ENCODE measurements at regions not wholly inside any gene's neighbourhood (a gene's known extent, or its start where the extent isn't known, plus 50 kb on each side); places are given as distances from the start of the nearest gene placed in this dataset.

- H3K27me3 ChIP-seq, result no peaks in the 10 kb centered on the region
- TF ChIP-seq CTCF (IDR thresholded peaks at IDR 0.05; ENCODE audit: poor library complexity), result no peak
- H3K9me3 ChIP-seq (ENCODE audit: low read depth), result no peaks in the 10 kb centered on the region
- H3K79me2 ChIP-seq, result no peaks in the 10 kb centered on the region
- H3K27ac ChIP-seq, result no peak overlapping the region
- no peak overlapping the region for H2AFZ ChIP-seq
- H3K4me1 ChIP-seq (ENCODE audit: insufficient read depth), result peaks cover 8% of the 10 kb centered on the region
- H3K36me3 ChIP-seq (replicated peaks; ENCODE audit: insufficient read depth, low read depth), result no peaks in the 10 kb centered on the region
- H4K20me1 ChIP-seq (ENCODE audit: insufficient read depth, poor library complexity, severe bottlenecking), result no peaks in the 10 kb centered on the region
- WGBS (ENCODE audit: low lambda C conversion rate, missing lambda C conversion rate), result 87% methylated on average over 6 of the region's 6 CpGs
- H3K4me3 ChIP-seq, result no peak overlapping the region
- H3K9me2 ChIP-seq (replicated peaks; ENCODE audit: insufficient read depth), result no peaks in the 10 kb centered on the region
- no peak for DNase-seq (ENCODE audit: low spot score)
- no peak overlapping the region for H3K4me2 ChIP-seq
Observed at GRCh38 chr2:71833855-71834560, 313.7 kb downstream of the CYP26B1 start.

GRCh38 chr2:71833272-71833671 is 314.4 kb downstream of the CYP26B1 start:
- Histone ChIP-seq H4K20me1 (ENCODE audit: insufficient read depth, poor library complexity, severe bottlenecking) (no peaks in the 10 kb centered on the region), H3K9me2 (replicated peaks; ENCODE audit: insufficient read depth) (no peaks in the 10 kb centered on the region), H3K36me3 (replicated peaks; ENCODE audit: insufficient read depth, low read depth) (no peaks in the 10 kb centered on the region), H2AFZ (no peak overlapping the region), H3K4me1 (ENCODE audit: insufficient read depth) (peaks cover 8% of the 10 kb centered on the region), H3K4me2 (no peak overlapping the region), H3K9me3 (ENCODE audit: low read depth) (no peaks in the 10 kb centered on the region), H3K4me3 (no peak overlapping the region), H3K79me2 (no peaks in the 10 kb centered on the region), H3K27ac (no peak overlapping the region), H3K27me3 (no peaks in the 10 kb centered on the region)
- no peak for DNase-seq (ENCODE audit: low spot score)
- WGBS (ENCODE audit: low lambda C conversion rate, missing lambda C conversion rate), result 88% methylated on average over 4 of the region's 4 CpGs
- no peak for TF ChIP-seq EZH2phosphoT487 (IDR thresholded peaks at IDR 0.05; ENCODE audit: low read depth, severe bottlenecking, unreplicated experiment)
- no peak for TF ChIP-seq CTCF (IDR thresholded peaks at IDR 0.05; ENCODE audit: poor library complexity)
- no peak for TF ChIP-seq EZH2 (IDR thresholded peaks at IDR 0.05; ENCODE audit: borderline replicate concordance)

- WGBS (ENCODE audit: low lambda C conversion rate, missing lambda C conversion rate), result 95% methylated on average over 4 of the region's 4 CpGs
- Histone ChIP-seq H3K9me2 (replicated peaks; ENCODE audit: insufficient read depth) (no peaks in the 10 kb centered on the region), H3K79me2 (no peaks in the 10 kb centered on the region), H3K4me1 (ENCODE audit: insufficient read depth) (peaks cover 8% of the 10 kb centered on the region), H3K36me3 (replicated peaks; ENCODE audit: insufficient read depth, low read depth) (no peaks in the 10 kb centered on the region), H3K27ac (no peak overlapping the region), H4K20me1 (ENCODE audit: insufficient read depth, poor library complexity, severe bottlenecking) (no peaks in the 10 kb centered on the region), H3K4me2 (no peak overlapping the region), H3K27me3 (no peaks in the 10 kb centered on the region), H2AFZ (no peak overlapping the region), H3K9me3 (ENCODE audit: low read depth) (no peaks in the 10 kb centered on the region), H3K4me3 (no peak overlapping the region)
- DNase-seq (ENCODE audit: low spot score), result no peak
- TF ChIP-seq EZH2 (IDR thresholded peaks at IDR 0.05; ENCODE audit: borderline replicate concordance) (no peak), CTCF (IDR thresholded peaks at IDR 0.05; ENCODE audit: poor library complexity) (no peak)
Observed at GRCh38 chr2:71832844-71833243, 314.8 kb downstream of the CYP26B1 start.

GRCh38 chr2:71832388-71832787 is 315.3 kb downstream of the CYP26B1 start:
- Histone ChIP-seq H3K9me2 (replicated peaks; ENCODE audit: insufficient read depth) (no peaks in the 10 kb centered on the region), H3K4me2 (no peak overlapping the region), H4K20me1 (ENCODE audit: insufficient read depth, poor library complexity, severe bottlenecking) (no peaks in the 10 kb centered on the region), H3K36me3 (replicated peaks; ENCODE audit: insufficient read depth, low read depth) (no peaks in the 10 kb centered on the region), H3K4me1 (ENCODE audit: insufficient read depth) (peaks cover 8% of the 10 kb centered on the region), H3K79me2 (no peaks in the 10 kb centered on the region), H3K9me3 (ENCODE audit: low read depth) (no peaks in the 10 kb centered on the region), H2AFZ (no peak overlapping the region), H3K4me3 (no peak overlapping the region), H3K27ac (no peak overlapping the region), H3K27me3 (no peaks in the 10 kb centered on the region)
- DNase-seq (ENCODE audit: low spot score), result no peak
- TF ChIP-seq EZH2 (IDR thresholded peaks at IDR 0.05; ENCODE audit: borderline replicate concordance), result no peak
- no peak for TF ChIP-seq EZH2phosphoT487 (IDR thresholded peaks at IDR 0.05; ENCODE audit: low read depth, severe bottlenecking, unreplicated experiment)
- no peak for TF ChIP-seq CTCF (IDR thresholded peaks at IDR 0.05; ENCODE audit: poor library complexity)
- 83% methylated on average over 1 of the region's 1 CpG for WGBS (ENCODE audit: low lambda C conversion rate, missing lambda C conversion rate)

Data from hepatocyte (in vitro differentiated cells).